ENCODE measurements at regions not wholly inside any gene's neighbourhood (a gene's known extent, or its start where the extent isn't known, plus 50 kb on each side); places are given as distances from the start of the nearest gene placed in this dataset.

DNA sequence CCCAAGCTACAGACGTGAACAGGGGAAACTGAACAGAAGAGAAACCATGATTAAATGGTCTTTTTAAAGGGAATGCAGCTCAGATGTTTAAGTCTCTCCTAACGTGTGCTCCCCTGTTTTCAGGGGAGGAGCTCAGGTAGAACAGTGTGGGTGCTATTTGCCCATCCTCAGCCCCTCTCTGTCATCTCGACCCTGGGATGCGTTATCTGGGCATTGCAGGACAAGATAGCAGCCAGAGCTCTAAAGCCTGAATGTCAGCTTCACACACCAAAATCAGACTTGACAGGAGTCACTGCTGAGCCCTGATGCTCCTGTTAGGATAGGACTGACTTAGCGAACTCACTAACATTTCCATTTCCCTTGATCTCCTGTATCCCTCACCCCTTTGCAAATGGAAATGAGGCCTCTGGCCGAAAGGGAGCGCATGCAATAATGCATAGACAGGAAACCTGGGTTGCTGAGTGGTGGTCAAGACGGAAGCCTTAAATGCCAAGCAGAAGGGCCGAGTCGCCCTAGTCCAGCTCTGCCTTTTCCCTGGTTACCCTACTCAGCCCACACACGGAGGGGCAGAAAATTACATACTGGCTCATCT is 234.9 kb upstream of the TPM1 start:
- no peaks in the 10 kb centered on the region for H3K27me3 Mint-ChIP-seq (ENCODE audit: unreplicated experiment)
- DNase-seq, result no peak
- H3K4me1 Mint-ChIP-seq (ENCODE audit: low read depth, unreplicated experiment), result peaks cover 33% of the 10 kb centered on the region
- peaks cover 4% of the 10 kb centered on the region for H3K36me3 Mint-ChIP-seq (ENCODE audit: insufficient read depth, unreplicated experiment)
- no peak overlapping the region for H3K4me3 Mint-ChIP-seq (ENCODE audit: low read depth, unreplicated experiment)
- TF ChIP-seq, protein P1, sequence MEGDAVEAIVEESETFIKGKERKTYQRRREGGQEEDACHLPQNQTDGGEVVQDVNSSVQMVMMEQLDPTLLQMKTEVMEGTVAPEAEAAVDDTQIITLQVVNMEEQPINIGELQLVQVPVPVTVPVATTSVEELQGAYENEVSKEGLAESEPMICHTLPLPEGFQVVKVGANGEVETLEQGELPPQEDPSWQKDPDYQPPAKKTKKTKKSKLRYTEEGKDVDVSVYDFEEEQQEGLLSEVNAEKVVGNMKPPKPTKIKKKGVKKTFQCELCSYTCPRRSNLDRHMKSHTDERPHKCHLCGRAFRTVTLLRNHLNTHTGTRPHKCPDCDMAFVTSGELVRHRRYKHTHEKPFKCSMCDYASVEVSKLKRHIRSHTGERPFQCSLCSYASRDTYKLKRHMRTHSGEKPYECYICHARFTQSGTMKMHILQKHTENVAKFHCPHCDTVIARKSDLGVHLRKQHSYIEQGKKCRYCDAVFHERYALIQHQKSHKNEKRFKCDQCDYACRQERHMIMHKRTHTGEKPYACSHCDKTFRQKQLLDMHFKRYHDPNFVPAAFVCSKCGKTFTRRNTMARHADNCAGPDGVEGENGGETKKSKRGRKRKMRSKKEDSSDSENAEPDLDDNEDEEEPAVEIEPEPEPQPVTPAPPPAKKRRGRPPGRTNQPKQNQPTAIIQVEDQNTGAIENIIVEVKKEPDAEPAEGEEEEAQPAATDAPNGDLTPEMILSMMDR (IDR thresholded peaks at IDR 0.05; ENCODE audit: unreplicated experiment), result no peak
- H3K27ac Mint-ChIP-seq (ENCODE audit: unreplicated experiment), result no peak overlapping the region
- no TSS peak for BruUV-seq (replicated peaks)
- intact Hi-C loops (cut with micrococcal nuclease; ENCODE audit: unreplicated experiment), result no loop called here
- H3K9me3 Mint-ChIP-seq (ENCODE audit: low read depth, unreplicated experiment), result no peaks in the 10 kb centered on the region
- CTCF ChIA-PET, result interaction anchor here (0.6 to 1.5 kb wide), 2 partner anchors 16 to 592 kb away, joined by 4 read pairs; no protein-coding TSS in a partner anchor

DNA sequence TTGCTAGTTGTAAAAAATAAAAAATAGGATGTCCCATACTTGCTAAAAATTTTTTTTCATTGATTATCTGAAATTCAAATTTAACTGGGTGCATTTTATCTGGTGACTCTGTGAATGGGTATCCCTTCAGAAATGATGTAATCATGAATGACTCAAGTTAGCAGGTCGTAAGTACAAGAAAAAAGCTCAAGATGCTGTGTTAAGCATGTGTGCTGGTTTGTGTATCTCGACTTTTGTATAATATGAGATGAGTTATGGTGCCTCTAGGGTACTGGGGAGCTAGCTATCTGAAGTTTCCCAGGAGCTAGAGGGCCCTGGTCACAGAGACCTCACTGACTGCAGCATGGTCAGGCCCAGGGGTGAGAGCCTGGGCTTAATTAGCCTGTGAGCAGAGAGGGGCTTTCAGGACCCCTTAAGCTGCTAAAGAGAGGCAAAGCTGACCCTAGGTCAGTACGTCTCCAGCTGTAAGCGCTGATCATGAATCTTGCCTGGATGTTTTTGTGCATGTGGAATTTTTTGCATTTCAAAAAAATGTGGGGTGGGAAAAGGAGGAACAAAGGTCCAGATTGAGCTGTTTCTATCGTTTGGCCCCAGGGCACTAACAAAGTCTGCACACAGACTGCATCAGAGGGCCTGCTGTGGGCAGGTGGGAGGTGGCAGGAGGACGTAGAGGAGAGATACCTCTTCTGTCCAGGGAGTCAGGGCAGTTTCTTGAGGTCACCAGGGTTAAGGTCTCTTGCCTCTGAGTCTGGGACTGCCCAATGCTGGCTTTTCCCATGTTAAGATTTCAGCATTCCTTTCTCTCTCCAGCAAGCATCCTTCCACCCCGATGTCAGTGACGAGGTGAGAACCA is 233.2 kb upstream of the TPM1 start:
- intact Hi-C loops (cut with micrococcal nuclease; ENCODE audit: unreplicated experiment), result no loop called here
- peak overlapping the region; percentile 18 for H3K27ac Mint-ChIP-seq (ENCODE audit: unreplicated experiment)
- H3K36me3 Mint-ChIP-seq (ENCODE audit: insufficient read depth, unreplicated experiment), result peaks cover 4% of the 10 kb centered on the region

DNA sequence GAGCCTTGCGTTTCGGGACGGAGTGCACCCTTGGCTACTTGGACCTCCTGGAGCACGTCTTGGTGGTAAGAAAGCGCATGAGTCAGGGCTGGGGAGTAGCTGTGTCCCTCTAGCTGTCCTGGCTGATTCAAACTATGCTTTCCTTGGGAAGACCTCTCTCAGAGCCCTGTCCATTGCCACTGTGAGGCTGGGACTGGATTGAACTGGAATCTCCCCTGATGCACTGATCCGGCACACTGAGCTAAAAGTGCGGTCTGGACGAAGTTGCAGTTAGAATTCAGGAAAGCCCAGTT is 232.6 kb upstream of the TPM1 start:
- no peaks in the 10 kb centered on the region for H3K9me3 Mint-ChIP-seq (ENCODE audit: low read depth, unreplicated experiment)
- no peak overlapping the region for H3K4me3 Mint-ChIP-seq (ENCODE audit: low read depth, unreplicated experiment)
- intact Hi-C loops (cut with micrococcal nuclease; ENCODE audit: unreplicated experiment), result no loop called here
- CTCF ChIA-PET, result interaction anchor here (1.0 to 2.1 kb wide), 4 partner anchors 11 to 86 kb away, joined by 3 to 6 read pairs (median 4); no protein-coding TSS in a partner anchor
- H3K27ac Mint-ChIP-seq (ENCODE audit: unreplicated experiment), result peak overlapping the region; percentile 18
- no peaks in the 10 kb centered on the region for H3K27me3 Mint-ChIP-seq (ENCODE audit: unreplicated experiment)
- TF ChIP-seq, protein P1 (IDR thresholded peaks at IDR 0.05; ENCODE audit: unreplicated experiment), result no peak
- H3K36me3 Mint-ChIP-seq (ENCODE audit: insufficient read depth, unreplicated experiment), result peaks cover 4% of the 10 kb centered on the region
- BruUV-seq (replicated peaks), result no TSS peak
- no peak for DNase-seq
- peaks cover 46% of the 10 kb centered on the region for H3K4me1 Mint-ChIP-seq (ENCODE audit: low read depth, unreplicated experiment)

More for the DNA sequence above, 233.2 kb upstream of the TPM1 start:
- TF ChIP-seq, protein P1 (IDR thresholded peaks at IDR 0.05; ENCODE audit: unreplicated experiment), result no peak
- CTCF ChIA-PET, result interaction anchor here (0.6 to 2.1 kb wide), 6 partner anchors 11 to 87 kb away, joined by 3 to 6 read pairs (median 4); no protein-coding TSS in a partner anchor
- Mint-ChIP-seq H3K9me3 (ENCODE audit: low read depth, unreplicated experiment) (no peaks in the 10 kb centered on the region), H3K27me3 (ENCODE audit: unreplicated experiment) (no peaks in the 10 kb centered on the region), H3K4me1 (ENCODE audit: low read depth, unreplicated experiment) (peaks cover 46% of the 10 kb centered on the region), H3K4me3 (ENCODE audit: low read depth, unreplicated experiment) (no peak overlapping the region)
- BruUV-seq (replicated peaks), result no TSS peak
- no peak for DNase-seq

DNA sequence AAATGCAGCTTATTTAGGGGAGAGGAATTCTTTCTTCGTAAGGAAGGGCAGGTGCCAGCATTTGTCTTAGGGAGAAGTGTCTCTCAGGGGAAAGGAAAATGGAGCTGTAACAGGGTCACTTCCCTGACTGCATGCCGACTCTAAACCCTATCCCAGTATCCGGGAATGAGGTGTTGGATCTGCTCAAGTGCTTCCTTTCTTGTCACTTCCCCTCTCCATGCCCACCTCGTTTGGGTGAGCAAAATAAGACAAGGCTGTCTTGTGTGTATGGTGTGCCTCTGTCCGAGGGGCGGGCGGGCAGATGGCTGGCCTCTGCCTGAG is 230.1 kb upstream of the TPM1 start:
- CTCF ChIA-PET, result interaction anchor here (0.6 to 1.8 kb wide), 6 partner anchors 10 to 491 kb away, joined by 3 to 7 read pairs (median 3); no protein-coding TSS in a partner anchor
- DNase-seq, result no peak
- H3K4me1 Mint-ChIP-seq (ENCODE audit: low read depth, unreplicated experiment), result peaks cover 65% of the 10 kb centered on the region
- H3K36me3 Mint-ChIP-seq (ENCODE audit: insufficient read depth, unreplicated experiment), result peaks cover 4% of the 10 kb centered on the region
- peak overlapping the region; percentile 79 for H3K27ac Mint-ChIP-seq (ENCODE audit: unreplicated experiment)
- TF ChIP-seq, protein P1 (IDR thresholded peaks at IDR 0.05; ENCODE audit: unreplicated experiment), result no peak
- peak overlapping the region; percentile 2 for H3K4me3 Mint-ChIP-seq (ENCODE audit: low read depth, unreplicated experiment)
- intact Hi-C loops (cut with micrococcal nuclease; ENCODE audit: unreplicated experiment), result no loop called here
- H3K27me3 Mint-ChIP-seq (ENCODE audit: unreplicated experiment), result no peaks in the 10 kb centered on the region
- no TSS peak for BruUV-seq (replicated peaks)
- H3K9me3 Mint-ChIP-seq (ENCODE audit: low read depth, unreplicated experiment), result no peaks in the 10 kb centered on the region

Measured in Calu3 (cell line).